NCI-H82 treated with DMSO at 0.1 percent for 48 hours (cell line): ENCODE measurements at regions not wholly inside any gene's neighbourhood (a gene's known extent, or its start where the extent isn't known, plus 50 kb on each side); places are given as distances from the start of the nearest gene placed in this dataset.

Experiments
- DNase-seq: peaks from one replicate; lab custom pipeline; 2025; ENCODE audit not compliant: unreplicated experiment; lab: John Stamatoyannopoulos, UW

DNA sequence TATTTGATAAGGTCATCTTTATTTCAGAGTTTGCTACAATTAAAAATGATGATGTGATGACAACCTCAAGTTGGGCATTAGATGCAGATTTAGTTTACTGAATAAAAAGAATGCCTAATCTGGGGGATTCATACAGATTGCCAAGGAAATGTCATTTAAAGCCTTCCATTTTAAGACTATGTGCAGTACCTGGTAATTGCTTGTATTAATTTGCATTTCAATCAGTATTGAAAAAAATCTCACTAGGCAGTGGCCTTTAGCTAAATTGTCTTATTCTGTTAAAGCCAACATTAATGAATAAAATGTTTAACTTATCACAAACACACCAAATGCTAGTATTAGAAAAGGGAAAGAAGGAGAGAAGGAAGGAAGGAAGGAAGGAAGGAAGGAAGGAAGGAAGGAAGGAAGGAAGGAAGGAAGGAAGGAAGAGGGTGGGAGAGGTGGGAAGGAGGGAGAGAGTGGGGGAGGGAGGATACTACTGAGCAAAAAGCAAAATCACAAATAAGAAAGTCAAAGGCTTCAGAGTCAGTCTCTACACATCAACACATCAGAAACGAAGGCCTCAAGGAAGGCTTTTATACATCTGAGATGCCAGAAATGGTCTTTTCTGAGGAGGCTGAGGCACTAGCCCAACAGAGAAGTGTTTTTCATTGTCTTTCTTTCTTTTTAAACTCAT lies 271.1 kb upstream of the CLEC14A start:
- no peak for DNase-seq

DNA sequence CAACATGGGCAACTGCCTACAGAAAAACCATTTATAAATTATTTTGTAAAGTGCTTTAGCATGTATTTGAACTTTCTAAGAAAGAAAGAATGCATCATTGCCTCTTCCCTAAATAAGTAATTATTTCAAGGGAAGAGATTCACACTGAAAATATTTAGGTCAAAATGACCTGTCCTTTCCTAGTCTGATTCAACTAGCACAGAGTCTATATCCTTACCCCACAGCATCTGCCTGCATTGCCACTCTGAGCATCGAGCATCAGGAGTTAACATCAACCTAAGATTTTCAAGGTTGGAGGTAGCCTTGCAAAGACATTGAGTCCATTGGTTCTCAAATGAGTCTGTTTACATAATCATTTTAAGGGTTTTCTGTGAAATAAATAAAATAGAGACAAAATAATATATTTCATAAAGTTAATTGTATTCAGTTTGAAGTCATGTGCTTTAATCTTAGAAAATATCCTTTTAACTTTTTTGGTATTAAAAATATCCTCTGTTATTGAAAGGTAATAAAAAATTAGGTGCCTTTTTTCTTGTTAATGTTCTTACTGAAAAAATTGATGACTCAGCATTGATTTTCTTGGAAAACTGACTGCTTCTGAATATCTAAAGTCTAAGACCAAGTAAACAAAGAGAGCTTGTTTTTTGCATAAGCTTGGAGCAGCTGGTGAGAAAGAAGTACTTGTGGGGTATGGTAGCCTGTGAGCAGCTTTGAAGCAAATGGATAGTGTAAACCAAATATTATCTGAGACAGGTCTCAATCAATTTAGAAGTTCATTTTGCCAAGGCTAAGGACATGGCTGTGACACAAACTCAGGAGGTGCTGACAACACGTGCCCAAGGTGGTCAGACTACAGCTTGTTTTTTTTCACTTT lies 269.0 kb upstream of the CLEC14A start:
- DNase-seq: no peak

DNA sequence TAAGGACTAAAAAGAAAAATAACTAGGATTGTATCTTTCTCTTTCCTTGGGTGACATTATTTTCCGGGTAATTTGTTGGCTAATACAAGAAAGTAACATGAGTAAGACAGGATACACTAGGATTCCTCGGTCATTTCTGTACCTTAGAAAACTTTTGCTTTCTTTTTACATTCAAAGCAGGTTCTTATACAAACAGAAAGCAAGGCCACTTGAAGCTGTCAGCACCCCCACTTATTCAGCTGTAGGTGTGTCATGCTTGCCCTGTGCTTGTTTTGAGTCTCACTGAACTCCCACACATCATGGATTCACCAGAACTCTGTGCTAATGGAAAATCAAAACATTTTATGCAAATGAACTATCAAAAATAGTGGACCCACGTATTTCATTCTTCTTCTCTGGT lies 266.8 kb upstream of the CLEC14A start:
- DNase-seq: no peak

DNA sequence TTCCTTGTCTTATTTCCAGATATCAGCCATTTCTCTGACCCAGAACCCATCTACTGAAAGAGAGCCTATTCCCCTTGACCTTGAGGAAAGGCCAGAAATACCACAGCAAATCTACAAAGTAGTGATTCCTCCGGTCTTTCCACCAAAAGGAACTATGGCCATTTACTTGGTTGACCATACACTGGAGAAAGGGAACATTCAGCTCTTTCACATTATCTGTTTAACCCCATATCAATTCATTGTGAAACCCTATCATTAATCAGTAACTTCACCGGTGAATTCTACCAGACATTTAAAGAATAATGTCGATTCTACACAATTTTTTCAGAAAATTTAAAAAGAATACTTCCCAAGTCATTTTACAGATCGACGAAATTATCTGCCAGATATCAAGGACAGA lies 265.7 kb upstream of the CLEC14A start:
- DNase-seq: no peak

DNA sequence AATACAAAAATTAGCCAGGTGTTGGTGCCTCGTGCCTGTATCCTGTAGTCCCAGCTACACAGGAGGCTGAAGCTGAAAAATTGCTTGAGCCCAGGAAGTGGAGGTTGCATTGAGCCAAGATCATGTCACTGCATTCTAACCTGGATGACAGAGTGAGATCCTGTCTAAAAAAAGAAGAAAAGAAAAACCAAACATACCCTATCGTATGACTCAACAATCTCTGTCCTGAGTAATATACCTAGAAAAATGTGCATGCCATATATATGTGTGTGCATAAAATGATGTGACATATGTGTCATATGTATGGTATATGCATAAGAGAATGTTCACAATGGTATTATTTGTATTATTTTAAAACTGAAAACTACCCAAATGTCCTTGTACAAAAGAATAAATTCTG lies 261.5 kb upstream of the CLEC14A start:
- no peak for DNase-seq

DNA sequence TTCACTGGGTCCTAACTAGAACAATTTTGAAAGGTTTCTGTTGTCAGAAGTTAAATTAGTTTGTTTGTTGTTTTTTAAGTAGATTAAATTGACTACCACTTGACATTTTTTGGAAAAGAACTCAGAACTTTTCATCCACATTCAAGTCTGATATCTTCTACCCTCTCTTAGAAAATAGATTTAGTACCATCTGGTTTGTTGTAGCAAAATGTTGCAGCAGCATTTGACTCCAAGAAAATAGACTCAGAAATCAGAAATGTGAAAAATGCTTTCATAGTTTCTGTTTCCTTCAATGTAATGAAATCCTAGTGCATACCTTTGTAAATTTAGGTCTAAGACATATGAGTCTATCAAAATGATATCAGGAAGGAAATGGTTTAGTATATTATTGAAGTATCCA lies 256.3 kb upstream of the CLEC14A start:
- DNase-seq: no peak

DNA sequence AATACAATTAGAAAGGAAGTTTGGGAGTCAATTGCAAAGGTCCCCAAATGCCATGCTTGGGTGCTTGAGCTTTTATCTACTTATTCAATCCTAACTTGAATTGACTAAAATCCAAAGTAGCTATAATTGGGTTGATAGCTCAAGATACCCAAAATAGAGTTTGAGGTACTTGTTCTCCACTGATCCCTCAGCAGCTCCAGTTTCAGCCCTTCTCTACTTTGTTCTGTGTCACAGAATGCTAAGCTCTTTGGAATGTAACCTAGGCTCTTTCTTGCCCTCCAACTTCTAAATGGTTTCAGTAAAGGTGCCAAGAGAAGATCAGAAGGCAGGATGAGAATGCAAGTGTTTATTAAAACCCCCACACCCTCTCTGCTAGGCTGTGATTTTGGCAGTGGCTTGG lies 251.4 kb upstream of the CLEC14A start:
- DNase-seq: no peak

DNA sequence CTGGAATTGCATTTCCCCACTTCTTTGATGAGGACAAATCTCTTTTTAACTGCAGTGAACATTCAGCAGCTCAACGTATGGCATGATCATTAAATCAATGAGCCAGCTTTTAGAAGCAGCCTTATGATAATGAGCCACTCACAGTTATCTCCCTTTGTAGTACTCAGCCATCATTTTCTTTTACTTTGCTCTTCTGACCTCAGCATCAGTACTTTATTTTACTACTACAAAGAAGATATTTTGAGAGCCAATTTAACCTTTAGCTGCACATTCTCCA lies 250.0 kb upstream of the CLEC14A start:
- DNase-seq: no peak

DNA sequence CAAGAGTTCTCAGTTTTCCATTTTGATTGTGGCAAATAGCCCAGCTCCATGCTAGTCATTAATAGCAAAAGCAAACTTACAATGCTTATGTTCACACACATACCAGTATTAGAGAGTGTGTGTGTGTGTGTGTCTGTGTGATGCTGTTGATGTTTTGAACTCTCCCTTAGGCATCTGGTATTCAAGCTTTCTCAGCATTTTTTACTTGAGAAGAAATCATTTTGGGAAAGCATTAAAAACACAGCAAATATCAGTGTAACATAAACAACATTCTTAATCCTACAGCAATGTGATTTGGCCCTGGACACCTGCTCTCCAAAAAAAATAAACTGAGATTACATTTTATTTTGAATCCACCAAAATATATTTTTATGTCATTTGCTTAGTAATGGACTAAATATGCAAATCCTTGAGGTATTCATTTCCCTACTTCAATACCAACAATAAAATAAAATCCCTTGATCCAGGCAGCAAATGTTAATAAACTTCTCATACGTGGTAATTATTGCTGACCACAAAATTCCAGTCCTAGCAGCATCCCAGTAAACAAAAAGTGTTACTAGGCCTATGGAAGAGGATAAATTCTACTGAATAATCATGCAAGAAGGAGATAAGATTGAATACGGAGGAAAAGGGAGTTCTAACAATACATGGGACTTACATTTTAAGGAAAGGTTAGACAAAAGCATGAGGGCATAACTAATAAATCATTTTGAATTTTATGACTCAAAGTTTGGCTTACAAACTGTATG lies 249.5 kb upstream of the CLEC14A start:
- no peak for DNase-seq

DNA sequence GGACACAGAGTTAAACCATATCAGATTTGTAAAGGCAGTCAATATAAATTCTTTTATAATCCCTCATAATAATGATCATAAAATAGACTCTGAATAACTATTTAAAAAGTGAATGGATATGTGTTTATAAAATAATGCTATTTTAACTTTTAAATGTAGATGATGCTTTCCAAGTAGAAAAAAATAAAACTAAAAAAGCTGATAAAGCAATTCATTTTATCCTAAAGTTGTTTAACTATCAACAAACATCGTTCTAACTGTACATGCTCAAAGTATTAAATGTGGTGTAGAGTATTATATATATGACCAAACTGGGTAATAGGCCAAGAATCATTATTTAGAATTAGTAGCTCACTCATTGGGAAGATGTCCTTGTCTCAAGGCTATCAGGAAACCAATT lies 248.3 kb upstream of the CLEC14A start:
- DNase-seq: no peak

DNA sequence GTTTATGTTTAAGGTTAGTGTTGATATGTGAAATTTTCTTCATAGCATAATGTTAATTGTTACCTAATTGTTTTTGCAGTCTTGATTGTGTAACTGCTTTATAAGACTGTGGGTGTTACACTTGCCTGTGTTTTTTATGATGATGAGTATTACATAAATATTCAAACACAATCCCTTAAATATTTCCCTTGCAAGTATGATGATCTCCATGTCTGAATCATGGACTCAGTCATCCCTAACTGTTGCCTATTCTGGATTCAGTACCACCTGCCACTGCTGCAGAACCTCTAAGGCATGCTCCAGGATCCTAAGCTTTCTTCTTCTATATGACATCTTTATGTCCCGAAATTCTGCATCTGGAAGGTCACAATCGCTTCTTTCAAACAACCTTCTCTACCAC lies 246.3 kb upstream of the CLEC14A start:
- no peak for DNase-seq

DNA sequence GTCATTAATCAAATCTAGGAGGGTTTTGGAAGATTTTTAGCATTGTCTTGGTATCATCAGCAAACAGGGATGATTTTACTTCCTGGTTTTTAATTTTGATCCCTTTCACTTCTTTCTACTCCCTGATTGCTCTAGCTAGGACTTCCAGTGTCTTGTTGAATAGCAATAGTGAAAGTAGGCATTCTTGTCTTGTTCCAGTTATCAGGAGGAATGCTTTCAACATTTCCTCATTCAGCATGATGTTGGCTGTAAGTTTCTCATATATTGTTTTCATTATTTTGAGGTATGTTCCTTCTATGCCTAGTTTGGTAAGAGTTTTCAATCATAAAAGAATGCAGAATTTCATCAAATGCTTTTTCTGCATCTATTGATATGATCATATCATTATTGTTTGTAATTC lies 244.2 kb upstream of the CLEC14A start:
- DNase-seq: no peak

DNA sequence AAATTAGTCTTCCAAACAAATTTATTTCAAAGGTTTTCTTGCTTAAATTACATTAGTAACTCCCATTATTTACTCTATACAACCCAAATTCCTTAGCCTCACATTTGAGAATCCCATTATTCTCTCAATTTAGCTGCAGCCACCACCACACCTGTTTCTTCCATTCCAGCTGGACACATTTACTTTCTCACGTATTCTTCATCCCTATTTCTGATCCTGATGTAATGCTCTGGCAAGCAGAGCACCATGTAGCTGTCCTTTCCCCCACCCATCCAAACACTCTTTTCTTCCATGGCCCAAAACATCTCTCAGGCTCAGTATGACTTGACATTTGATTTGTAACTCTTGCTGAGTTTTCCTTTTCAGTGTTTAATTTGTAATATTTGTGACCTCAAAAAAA lies 240.2 kb upstream of the CLEC14A start:
- DNase-seq: no peak

DNA sequence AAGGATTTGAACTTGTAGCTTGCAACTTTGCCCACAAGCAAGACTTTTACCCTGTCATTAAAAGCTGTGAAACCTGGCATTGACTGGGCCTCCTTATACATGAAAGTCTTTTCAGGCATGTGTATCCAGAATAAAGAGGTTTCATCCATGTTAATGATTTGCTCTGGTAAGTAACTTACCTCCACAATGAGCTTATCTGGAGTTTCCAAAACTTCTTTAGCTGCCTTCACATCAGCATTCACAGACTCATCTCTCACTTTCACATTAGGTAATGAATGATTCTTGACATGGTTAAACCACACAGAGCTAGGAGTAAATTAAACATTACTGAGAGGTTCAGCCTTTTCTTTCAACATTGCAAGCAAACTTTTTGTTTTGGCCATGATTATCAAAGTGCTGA lies 234.4 kb upstream of the CLEC14A start:
- DNase-seq: no peak

DNA sequence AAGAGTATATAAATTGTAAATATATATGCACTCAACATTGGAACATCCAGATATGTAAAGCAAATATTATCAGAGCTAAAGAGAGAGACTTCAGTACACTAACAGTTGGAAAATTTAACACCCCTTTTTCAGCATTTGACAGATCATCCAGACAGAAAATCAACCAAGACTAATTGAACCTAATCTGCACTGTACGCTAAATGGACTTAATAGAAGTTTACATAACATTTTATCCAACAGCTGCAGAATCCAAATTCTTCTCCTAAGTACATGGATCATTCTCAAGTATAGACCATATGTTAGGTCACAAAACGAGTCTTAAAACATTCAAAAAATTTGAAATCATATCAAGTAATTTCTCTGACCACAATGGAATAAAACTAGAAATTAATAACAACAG lies 229.1 kb upstream of the CLEC14A start:
- DNase-seq: no peak

DNA sequence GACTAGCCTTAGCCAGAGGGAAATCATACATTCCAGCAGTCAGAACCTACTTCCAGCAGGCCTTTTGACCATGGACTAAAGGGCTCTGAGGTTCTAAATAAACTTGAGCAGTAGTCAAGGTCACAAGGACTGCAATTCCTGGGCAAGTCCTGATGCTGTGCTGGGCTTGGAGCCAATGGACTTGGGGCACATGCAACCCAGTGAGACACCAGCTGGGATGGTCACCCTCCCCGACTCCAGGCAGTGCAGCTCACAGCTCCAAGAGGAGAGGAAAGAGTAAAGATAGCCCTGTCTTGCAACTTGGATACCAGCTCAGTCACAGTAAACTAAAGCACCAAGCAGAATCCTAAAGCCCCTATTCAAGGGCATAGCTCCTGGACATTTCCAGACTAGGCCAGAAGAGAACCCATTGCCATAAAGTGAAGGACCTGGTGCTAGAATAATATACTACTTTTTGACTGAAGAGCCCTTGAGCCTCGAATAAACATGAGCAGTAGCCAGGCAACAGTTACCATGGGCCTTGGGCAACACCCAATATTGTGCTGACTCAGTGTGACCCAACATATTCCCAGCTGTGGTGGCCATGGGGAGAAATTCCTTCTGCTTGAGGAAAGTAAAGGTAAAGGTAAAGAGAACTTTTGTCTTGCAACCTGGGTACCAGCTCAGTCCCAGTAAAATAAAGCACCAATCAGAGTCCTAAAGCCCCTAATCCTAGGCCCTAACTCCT lies 226.2 kb upstream of the CLEC14A start:
- DNase-seq: no peak

DNA sequence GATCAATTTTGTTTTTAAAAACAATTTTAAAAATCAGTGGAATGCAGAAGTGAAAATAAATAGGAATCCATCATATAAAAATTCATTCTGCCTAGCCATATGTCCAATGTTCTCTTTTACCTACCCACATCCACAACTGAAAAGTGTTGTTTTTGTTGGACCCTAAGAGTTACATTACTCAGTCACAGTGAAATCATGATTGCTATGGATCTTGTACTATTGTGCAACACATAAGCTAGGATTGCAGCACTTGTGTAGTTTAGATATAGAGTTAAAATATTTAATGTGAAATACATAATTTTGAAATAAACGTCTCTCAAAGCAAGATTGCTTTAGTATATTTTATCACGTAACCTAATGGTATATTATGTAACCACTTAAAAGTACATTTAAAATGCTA lies 213.3 kb upstream of the CLEC14A start:
- no peak for DNase-seq

DNA sequence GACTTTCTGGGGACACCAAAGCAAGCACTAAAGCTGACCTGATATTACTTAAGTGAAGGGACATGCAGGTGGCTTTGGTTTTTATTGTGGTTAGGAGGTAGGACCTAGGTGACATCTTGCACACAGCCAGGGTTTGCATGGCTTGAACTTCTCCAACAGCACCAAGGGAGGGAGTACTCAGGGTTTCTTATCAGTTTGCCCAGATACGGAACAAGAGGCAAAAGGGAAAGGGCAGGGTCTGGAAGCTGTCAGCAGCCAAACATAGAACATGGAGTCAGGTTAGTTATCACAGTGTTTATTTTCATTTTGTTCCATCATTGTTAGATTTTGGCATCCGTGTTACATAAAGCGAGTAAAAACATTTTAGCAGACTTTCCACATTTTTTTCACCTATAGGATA lies 186.3 kb upstream of the CLEC14A start:
- DNase-seq: no peak

DNA sequence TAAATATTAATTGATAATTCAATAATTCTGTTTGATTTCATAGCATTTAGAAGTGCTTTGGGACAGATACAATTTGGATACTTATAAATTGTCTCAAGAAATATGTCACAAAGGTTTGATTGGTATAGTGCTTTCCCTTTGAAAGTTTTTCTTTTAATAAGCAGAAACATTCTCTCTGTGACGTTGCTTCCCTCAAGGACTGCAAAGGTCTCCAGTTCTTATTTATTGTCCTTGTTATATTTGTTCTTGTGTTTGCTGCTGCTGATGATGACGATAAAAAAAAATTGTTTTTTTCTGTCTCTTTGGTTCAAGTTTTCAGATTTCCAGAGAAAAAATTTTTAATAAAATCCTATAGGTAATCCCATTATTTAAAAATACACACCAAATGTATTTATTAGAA lies 176.3 kb upstream of the CLEC14A start:
- DNase-seq: no peak

DNA sequence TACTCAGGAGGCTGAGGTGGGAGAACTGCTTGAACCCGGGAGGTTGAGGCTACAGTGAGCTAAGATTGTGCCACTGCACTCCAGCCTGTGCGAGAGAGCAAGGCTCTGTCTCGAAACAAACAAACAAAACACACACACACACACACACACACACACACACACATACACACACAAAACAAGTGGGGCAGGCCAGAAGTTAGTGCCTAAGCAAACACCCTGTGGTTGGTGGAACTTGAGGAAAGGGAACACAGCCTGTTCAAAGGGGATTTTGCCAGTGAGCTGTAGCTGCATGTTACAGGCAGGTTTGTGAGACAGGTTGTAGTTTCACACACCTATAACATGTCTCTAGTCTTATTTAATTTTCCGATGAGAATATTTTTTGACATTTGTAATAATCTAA lies 175.3 kb upstream of the CLEC14A start:
- no peak for DNase-seq

DNA sequence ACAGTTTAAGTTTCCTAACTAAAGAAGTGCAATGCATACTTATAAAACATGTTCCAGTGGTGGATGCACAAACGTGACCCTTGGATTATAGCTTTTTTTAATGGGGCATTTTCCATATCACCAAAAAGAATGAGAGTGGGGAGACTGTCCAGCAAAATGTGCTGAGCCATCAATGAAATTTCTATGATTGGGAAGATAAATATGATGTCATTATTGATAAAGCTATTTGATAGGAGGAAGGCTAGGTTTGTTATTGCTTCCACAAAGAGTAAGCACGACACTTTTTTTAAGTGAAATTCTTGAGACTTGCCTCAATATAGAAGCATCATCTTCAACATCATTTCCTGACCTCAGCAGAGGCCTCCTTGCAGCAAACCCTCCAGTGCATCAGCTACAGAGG lies 174.6 kb upstream of the CLEC14A start:
- no peak for DNase-seq
